ENCODE measurements at regions not wholly inside any gene's neighbourhood (a gene's known extent, or its start where the extent isn't known, plus 50 kb on each side); places are given as distances from the start of the nearest gene placed in this dataset.

GRCh38 chr20:52684905-52685304 lies 287.3 kb upstream of the TSHZ2 start:
- no peak overlapping the region for H3K4me3 ChIP-seq (ENCODE audit: low read depth, low read length)
- no peak for TF ChIP-seq CTCF (IDR thresholded peaks at IDR 0.05; ENCODE audit: low read depth, low read length)
- CTCF ChIA-PET, result no interaction called here
- no peak overlapping the region for H3K27ac ChIP-seq (ENCODE audit: low read depth, low read length)
- POLR2A ChIA-PET, result no interaction called here
- DNase-seq (ENCODE audit: low read depth, low spot score), result no peak
- no peaks in the 10 kb centered on the region; the same call in 1 of the 2 replicates for H3K9me3 ChIP-seq (ENCODE audit: control insufficient read depth, insufficient read depth, low read length)
- H3K27me3 ChIP-seq (ENCODE audit: control insufficient read depth, insufficient read depth, low read length), result no peaks in the 10 kb centered on the region

- H3K27ac ChIP-seq (ENCODE audit: low read depth, low read length), result no peak overlapping the region
- H3K27me3 ChIP-seq (ENCODE audit: control insufficient read depth, insufficient read depth, low read length), result no peaks in the 10 kb centered on the region
- DNase-seq (ENCODE audit: low read depth, low spot score), result no peak
- CTCF ChIA-PET, result no interaction called here
- TF ChIP-seq CTCF (IDR thresholded peaks at IDR 0.05; ENCODE audit: low read depth, low read length), result no peak
- no peaks in the 10 kb centered on the region; the same call in 1 of the 2 replicates for H3K9me3 ChIP-seq (ENCODE audit: control insufficient read depth, insufficient read depth, low read length)
- H3K4me3 ChIP-seq (ENCODE audit: low read depth, low read length), result no peak overlapping the region
- POLR2A ChIA-PET, result no interaction called here
Measured at GRCh38 chr20:52684176-52684575, 288.0 kb upstream of the TSHZ2 start.

GRCh38 chr20:52683761-52684160 lies 288.4 kb upstream of the TSHZ2 start:
- no peak for DNase-seq (ENCODE audit: low read depth, low spot score)
- CTCF ChIA-PET, result no interaction called here
- Histone ChIP-seq H3K27ac (ENCODE audit: low read depth, low read length) (no peak overlapping the region), H3K27me3 (ENCODE audit: control insufficient read depth, insufficient read depth, low read length) (no peaks in the 10 kb centered on the region), H3K4me3 (ENCODE audit: low read depth, low read length) (no peak overlapping the region), H3K9me3 (ENCODE audit: control insufficient read depth, insufficient read depth, low read length) (no peaks in the 10 kb centered on the region; the same call in 1 of the 2 replicates)
- POLR2A ChIA-PET, result no interaction called here
- no peak for TF ChIP-seq CTCF (IDR thresholded peaks at IDR 0.05; ENCODE audit: low read depth, low read length)

- TF ChIP-seq CTCF (IDR thresholded peaks at IDR 0.05; ENCODE audit: low read depth, low read length), result no peak
- Histone ChIP-seq H3K27ac (ENCODE audit: low read depth, low read length) (no peak overlapping the region), H3K9me3 (ENCODE audit: control insufficient read depth, insufficient read depth, low read length) (no peaks in the 10 kb centered on the region; the same call in 1 of the 2 replicates), H3K27me3 (ENCODE audit: control insufficient read depth, insufficient read depth, low read length) (no peaks in the 10 kb centered on the region), H3K4me3 (ENCODE audit: low read depth, low read length) (no peak overlapping the region)
- ChIA-PET CTCF (no interaction called here), POLR2A (no interaction called here)
- DNase-seq (ENCODE audit: low read depth, low spot score), result no peak
Measured at GRCh38 chr20:52682237-52682636, 289.9 kb upstream of the TSHZ2 start.

GRCh38 chr20:52681288-52681687 lies 290.9 kb upstream of the TSHZ2 start:
- H3K4me3 ChIP-seq (ENCODE audit: low read depth, low read length), result no peak overlapping the region
- POLR2A ChIA-PET, result no interaction called here
- H3K27ac ChIP-seq (ENCODE audit: low read depth, low read length), result no peak overlapping the region
- H3K27me3 ChIP-seq (ENCODE audit: control insufficient read depth, insufficient read depth, low read length), result no peaks in the 10 kb centered on the region
- no peak for DNase-seq (ENCODE audit: low read depth, low spot score)
- no peak for TF ChIP-seq CTCF (IDR thresholded peaks at IDR 0.05; ENCODE audit: low read depth, low read length)
- H3K9me3 ChIP-seq (ENCODE audit: control insufficient read depth, insufficient read depth, low read length), result no peaks in the 10 kb centered on the region; the same call in 1 of the 2 replicates
- CTCF ChIA-PET, result no interaction called here

All from AG04450 (cell line).